Hepatocyte (in vitro differentiated cells): ENCODE measurements at regions not wholly inside any gene's neighbourhood (a gene's known extent, or its start where the extent isn't known, plus 50 kb on each side); places are given as distances from the start of the nearest gene placed in this dataset.

Experiments used
- DNase-seq: peaks from one replicate; pipeline ENCODE4 v3.0.0-alpha.2; 2016; ENCODE audit warnings: low spot score
- H2AFZ ChIP-seq: fragments of 200-600 bp; sonication (generic); 2 replicates; pipeline ENCODE4 v1.6.0; 2016; ENCODE audit warnings: antibody characterized with exemption, mild to moderate bottlenecking
- H3K27ac ChIP-seq: fragments of 200-600 bp; sonication (generic); 2 replicates; pipeline ENCODE4 v1.5.1; 2016; ENCODE audit warnings: mild to moderate bottlenecking
- H3K27me3 ChIP-seq: fragments of 200-600 bp; sonication (generic); 2 replicates; pipeline ENCODE4 v1.6.1; 2016
- H3K36me3 ChIP-seq: fragments of 200-600 bp; sonication (generic); replicated peaks from 2 replicates; pipeline ENCODE4 v1.5.1; 2016; ENCODE audit warnings: low read depth; ENCODE audit not compliant: insufficient read depth
- H3K4me1 ChIP-seq: fragments of 200-600 bp; sonication (generic); 2 replicates; pipeline ENCODE4 v1.5.1; 2016; ENCODE audit warnings: mild to moderate bottlenecking, moderate library complexity; ENCODE audit not compliant: insufficient read depth
- H3K4me2 ChIP-seq: fragments of 200-600 bp; sonication (generic); 2 replicates; pipeline ENCODE4 v1.6.0; 2016
- H3K4me3 ChIP-seq: fragments of 200-600 bp; sonication (generic); 2 replicates; pipeline ENCODE4 v1.5.1; 2016; ENCODE audit warnings: mild to moderate bottlenecking
- H3K79me2 ChIP-seq: fragments of 200-600 bp; sonication (generic); 2 replicates; pipeline ENCODE4 v1.6.0; 2017; ENCODE audit warnings: mild to moderate bottlenecking
- H3K9me2 ChIP-seq: fragments of 200-600 bp; sonication (generic); replicated peaks from 2 replicates; pipeline ENCODE4 v1.6.0; 2017; ENCODE audit warnings: mild to moderate bottlenecking; ENCODE audit not compliant: insufficient read depth
- H3K9me3 ChIP-seq: fragments of 200-600 bp; sonication (generic); 2 replicates; pipeline ENCODE4 v1.5.1; 2016; ENCODE audit warnings: low read depth, mild to moderate bottlenecking
- H4K20me1 ChIP-seq: fragments of 200-600 bp; sonication (generic); 2 replicates; pipeline ENCODE4 v1.6.0; 2016; ENCODE audit warnings: mild to moderate bottlenecking; ENCODE audit not compliant: insufficient read depth, poor library complexity, severe bottlenecking
- CTCF ChIP-seq: fragments of 200-600 bp; sonication (generic); IDR thresholded peaks from 2 replicates; pipeline ENCODE4 v1.5.1; 2016; ENCODE audit warnings: antibody characterized with exemption, mild to moderate bottlenecking; ENCODE audit not compliant: poor library complexity
- EZH2 ChIP-seq: fragments of 200-600 bp; sonication (generic); IDR thresholded peaks from 2 replicates; pipeline ENCODE4 v1.6.1; 2016; ENCODE audit warnings: antibody characterized with exemption, mild to moderate bottlenecking, borderline replicate concordance
- EZH2phosphoT487 ChIP-seq: fragments of 200-600 bp; sonication (generic); IDR thresholded peaks from one replicate; pipeline ENCODE4 v1.6.1; 2018; ENCODE audit warnings: antibody characterized with exemption, mild to moderate bottlenecking, low read depth, moderate library complexity; ENCODE audit not compliant: unreplicated experiment, severe bottlenecking
- WGBS: methylation state at CpG from one replicate; pipeline ENCODE4 v1.1.6; 2016; ENCODE audit warnings: low lambda C conversion rate; ENCODE audit errors: missing lambda C conversion rate; 5-methylcytosine and 5-hydroxymethylcytosine counted together

- H2AFZ ChIP-seq: no peak overlapping the region
- peak; percentile 70 for DNase-seq
- H3K9me3 ChIP-seq: no peaks in the 10 kb centered on the region
- 57% methylated on average over 2 of the region's 2 CpGs for WGBS
- H3K36me3 ChIP-seq: no peaks in the 10 kb centered on the region
- peak overlapping the region; percentile 14 for H3K4me2 ChIP-seq
- no peaks in the 10 kb centered on the region for H3K27me3 ChIP-seq
- TF ChIP-seq EZH2: no peak
- TF ChIP-seq CTCF: no peak
- no peak for TF ChIP-seq EZH2phosphoT487
- H3K4me3 ChIP-seq: no peak overlapping the region
- H4K20me1 ChIP-seq: no peaks in the 10 kb centered on the region
- no peaks in the 10 kb centered on the region for H3K79me2 ChIP-seq
- peak overlapping the region; percentile 68 for H3K27ac ChIP-seq
- H3K4me1 ChIP-seq: no peaks in the 10 kb centered on the region
- H3K9me2 ChIP-seq: no peaks in the 10 kb centered on the region
These were observed 579.0 kb upstream of the BTBD3 start for GRCh38 chr20:11338496-11339306.

- Histone ChIP-seq H3K79me2 (no peaks in the 10 kb centered on the region), H3K4me3 (no peak overlapping the region), H3K27ac (no peak overlapping the region), H3K4me1 (no peaks in the 10 kb centered on the region), H3K9me3 (no peaks in the 10 kb centered on the region), H3K9me2 (no peaks in the 10 kb centered on the region), H3K27me3 (no peaks in the 10 kb centered on the region), H3K4me2 (no peak overlapping the region), H2AFZ (no peak overlapping the region), H3K36me3 (no peaks in the 10 kb centered on the region), H4K20me1 (no peaks in the 10 kb centered on the region)
- no peak for DNase-seq
- no peak for TF ChIP-seq EZH2
- TF ChIP-seq CTCF: no peak
- TF ChIP-seq EZH2phosphoT487: no peak
These were observed 572.8 kb upstream of the BTBD3 start for GRCh38 chr20:11344939-11345338.

- H3K9me3 ChIP-seq: no peaks in the 10 kb centered on the region
- no peak for DNase-seq
- no peaks in the 10 kb centered on the region for H3K4me1 ChIP-seq
- H4K20me1 ChIP-seq: no peaks in the 10 kb centered on the region
- WGBS: 79% methylated on average over 4 of the region's 4 CpGs
- H3K36me3 ChIP-seq: no peaks in the 10 kb centered on the region
- no peak overlapping the region for H3K27ac ChIP-seq
- no peak overlapping the region for H2AFZ ChIP-seq
- no peaks in the 10 kb centered on the region for H3K9me2 ChIP-seq
- no peak overlapping the region for H3K4me2 ChIP-seq
- H3K79me2 ChIP-seq: no peaks in the 10 kb centered on the region
- TF ChIP-seq EZH2 (no peak), CTCF (no peak), EZH2phosphoT487 (no peak)
- no peaks in the 10 kb centered on the region for H3K27me3 ChIP-seq
- H3K4me3 ChIP-seq: no peak overlapping the region
These were observed 570.0 kb upstream of the BTBD3 start for GRCh38 chr20:11347738-11348137.
